BE2C (cell line): ENCODE measurements at regions not wholly inside any gene's neighbourhood (a gene's known extent, or its start where the extent isn't known, plus 50 kb on each side); places are given as distances from the start of the nearest gene placed in this dataset.
"Not testable (repeated sequence)": the region's sequence is repeated elsewhere in the genome, so short reads cannot be mapped to it uniquely, and the experiment has no call there.

Experiments
- DNase-seq: peaks from one replicate; pipeline ENCODE4 v3.0.0-alpha.2; 2020
- H3K27me3 ChIP-seq: fragments of 250-450 bp; sonication (Bioruptor Pico); 2 replicates; pipeline ENCODE4 v1.5.1; 2020; ENCODE audit warnings: mild to moderate bottlenecking
- H3K36me3 ChIP-seq: fragments of 250-450 bp; sonication (Bioruptor Pico); 2 replicates; pipeline ENCODE4 v1.5.1; 2020; ENCODE audit warnings: mild to moderate bottlenecking
- H3K4me1 ChIP-seq: fragments of 250-450 bp; sonication (Bioruptor Pico); 2 replicates; pipeline ENCODE4 v1.5.1; 2020
- H3K4me3 ChIP-seq: 2 replicates; pipeline ENCODE4 v1.5.1; 2011; ENCODE audit warnings: low read depth, low read length
- H3K9me3 ChIP-seq: fragments of 250-450 bp; sonication (Bioruptor Pico); 2 replicates; pipeline ENCODE4 v1.5.1; 2020
- CTCF ChIP-seq: IDR thresholded peaks from 2 replicates; pipeline ENCODE4 v1.5.1; 2012; ENCODE audit warnings: mild to moderate bottlenecking, low read depth, low read length

- no peak for DNase-seq
- H3K4me3 ChIP-seq, result no peak overlapping the region
- H3K36me3 ChIP-seq, result no peaks in the 10 kb centered on the region
- H3K9me3 ChIP-seq, result no peaks in the 10 kb centered on the region
- no peak for TF ChIP-seq CTCF
- H3K4me1 ChIP-seq, result no peaks in the 10 kb centered on the region
- no peaks in the 10 kb centered on the region for H3K27me3 ChIP-seq
These were observed 173.3 kb downstream of the PRKX start for GRCh38 chrX:3540105-3540504.

- Histone ChIP-seq H3K4me1 (no peaks in the 10 kb centered on the region), H3K4me3 (no peak overlapping the region), H3K36me3 (no peaks in the 10 kb centered on the region), H3K27me3 (no peaks in the 10 kb centered on the region), H3K9me3 (no peaks in the 10 kb centered on the region)
- TF ChIP-seq CTCF, result no peak
- DNase-seq, result no peak
These were observed 180.8 kb downstream of the PRKX start for GRCh38 chrX:3532581-3533085.

- not testable (repeated sequence) for H3K36me3 ChIP-seq, H3K4me3 ChIP-seq, DNase-seq, H3K9me3 ChIP-seq, H3K4me1 ChIP-seq, H3K27me3 ChIP-seq
These were observed 182.0 kb downstream of the PRKX start for GRCh38 chrX:3531435-3531834.

- H3K4me3 ChIP-seq, result no peak overlapping the region
- no peaks in the 10 kb centered on the region for H3K36me3 ChIP-seq
- DNase-seq, result no peak
- H3K9me3 ChIP-seq, result no peaks in the 10 kb centered on the region
- no peaks in the 10 kb centered on the region for H3K27me3 ChIP-seq
- H3K4me1 ChIP-seq, result no peaks in the 10 kb centered on the region
- no peak for TF ChIP-seq CTCF
These were observed 183.1 kb upstream of the MXRA5 start for GRCh38 chrX:3529466-3530010.

- no peak overlapping the region for H3K4me3 ChIP-seq
- no peak for DNase-seq
- H3K9me3 ChIP-seq, result no peaks in the 10 kb centered on the region
- H3K4me1 ChIP-seq, result no peaks in the 10 kb centered on the region
- H3K27me3 ChIP-seq, result no peaks in the 10 kb centered on the region
- H3K36me3 ChIP-seq, result no peaks in the 10 kb centered on the region
- no peak for TF ChIP-seq CTCF
These were observed 181.4 kb upstream of the MXRA5 start for GRCh38 chrX:3527811-3528210.

- no peak overlapping the region for H3K4me3 ChIP-seq
- DNase-seq, result no peak
- TF ChIP-seq CTCF, result no peak
- no peaks in the 10 kb centered on the region for H3K36me3 ChIP-seq
- no peaks in the 10 kb centered on the region for H3K4me1 ChIP-seq
- no peaks in the 10 kb centered on the region for H3K27me3 ChIP-seq
- no peaks in the 10 kb centered on the region for H3K9me3 ChIP-seq
These were observed 180.7 kb upstream of the MXRA5 start for GRCh38 chrX:3527166-3527565.

GRCh38 chrX:3526731-3527130, 180.3 kb upstream of the MXRA5 start:
- no peak overlapping the region for H3K4me3 ChIP-seq
- DNase-seq, result no peak

More at GRCh38 chrX:3526731-3527130, 180.3 kb upstream of the MXRA5 start:
- Histone ChIP-seq H3K9me3 (no peaks in the 10 kb centered on the region), H3K27me3 (no peaks in the 10 kb centered on the region), H3K4me1 (no peaks in the 10 kb centered on the region), H3K36me3 (no peaks in the 10 kb centered on the region)
- TF ChIP-seq CTCF, result no peak
